NCI-H2196 (cell line): ENCODE measurements at regions not wholly inside any gene's neighbourhood (a gene's known extent, or its start where the extent isn't known, plus 50 kb on each side); places are given as distances from the start of the nearest gene placed in this dataset.

ENCODE experiments used
- DNase-seq: peaks from one replicate; lab custom pipeline; 2025; ENCODE audit not compliant: unreplicated experiment; lab: John Stamatoyannopoulos, UW

GRCh38 chr9:134487066-134487710 lies 154.4 kb upstream of the COL5A1 start:
- DNase-seq = no peak

- DNase-seq = no peak
Measured at GRCh38 chr9:134488331-134489280, 153.0 kb upstream of the COL5A1 start.

- no peak for DNase-seq
Measured at GRCh38 chr9:134489621-134490408, 151.8 kb upstream of the COL5A1 start.

GRCh38 chr9:134490446-134490845 lies 151.2 kb upstream of the COL5A1 start:
- DNase-seq = no peak

- DNase-seq = no peak
Measured at GRCh38 chr9:134491196-134491835, 150.3 kb upstream of the COL5A1 start.

- DNase-seq = no peak
Measured at GRCh38 chr9:134491856-134492255, 149.7 kb upstream of the COL5A1 start.

GRCh38 chr9:134492281-134492691 lies 149.3 kb upstream of the COL5A1 start:
- no peak for DNase-seq

- DNase-seq = no peak
Measured at GRCh38 chr9:134492721-134493460, 148.7 kb upstream of the COL5A1 start.

- no peak for DNase-seq
Measured at GRCh38 chr9:134493461-134494272, 147.9 kb upstream of the COL5A1 start.

GRCh38 chr9:134494273-134494815 lies 147.3 kb upstream of the COL5A1 start:
- no peak for DNase-seq

- DNase-seq = no peak
Measured at GRCh38 chr9:134494905-134495304, 146.7 kb upstream of the COL5A1 start.

GRCh38 chr9:134495881-134496412 lies 145.7 kb upstream of the COL5A1 start:
- DNase-seq = no peak

- DNase-seq = no peak
Measured at GRCh38 chr9:134496413-134497282, 145.0 kb upstream of the COL5A1 start.

- DNase-seq = no peak
Measured at GRCh38 chr9:134497283-134497860, 144.2 kb upstream of the COL5A1 start.

GRCh38 chr9:134498814-134499166 lies 142.8 kb upstream of the COL5A1 start:
- no peak for DNase-seq

- DNase-seq = no peak
Measured at GRCh38 chr9:134500931-134501760, 140.5 kb upstream of the COL5A1 start.

- DNase-seq = no peak
Measured at GRCh38 chr9:134501761-134502265, 139.8 kb upstream of the COL5A1 start.
